IMR-90 (cell line): ENCODE measurements at regions not wholly inside any gene's neighbourhood (a gene's known extent, or its start where the extent isn't known, plus 50 kb on each side); places are given as distances from the start of the nearest gene placed in this dataset.

Experiments used
- ELK1 ChIP-seq: fragments of 150-350 bp; IDR thresholded peaks from 2 replicates; pipeline ENCODE4 v1.6.1; 2016; ENCODE audit warnings: low read depth, mild to moderate bottlenecking, low read length, moderate library complexity, borderline replicate concordance
- POLR2A ChIP-seq: IDR thresholded peaks from 2 replicates; pipeline ENCODE4 v1.6.1; 2012; ENCODE audit warnings: mild to moderate bottlenecking, low read depth, low read length
- RCOR1 ChIP-seq: IDR thresholded peaks from 2 replicates; pipeline ENCODE4 v1.6.1; 2012; ENCODE audit warnings: mild to moderate bottlenecking, low read length, improper control_type of control experiment; ENCODE audit not compliant: insufficient replicate concordance

GRCh38 chr12:43177276-43177675 lies 374.7 kb downstream of the ADAMTS20 start:
- TF ChIP-seq POLR2A = no peak
- TF ChIP-seq RCOR1 = no peak
- no peak for TF ChIP-seq ELK1
